ENCODE measurements at regions not wholly inside any gene's neighbourhood (a gene's known extent, or its start where the extent isn't known, plus 50 kb on each side); places are given as distances from the start of the nearest gene placed in this dataset.

GRCh38 chr7:81120803-81121202 lies 202.0 kb upstream of the SEMA3C start:
- TF ChIP-seq CTCF (IDR thresholded peaks at IDR 0.05): no peak
- no peak for TF ChIP-seq POLR2A (IDR thresholded peaks at IDR 0.05)
